GM12878 (cell line): ENCODE measurements at regions not wholly inside any gene's neighbourhood (a gene's known extent, or its start where the extent isn't known, plus 50 kb on each side); places are given as distances from the start of the nearest gene placed in this dataset.

Source experiments
- ATAC-seq: fragments of 200-7000 bp; cut with Tn5 transposase; 3 replicates; pipeline ENCODE4 v1.9.1; 2020; ENCODE audit warnings: mild to moderate bottlenecking, moderate library complexity
- BruUV-seq: library from RNA; stranded (reverse); fragments of 400-500 nt; replicated peaks from 2 replicates; lab custom pipeline; 2021; lab: Mats Ljungman, UMichigan
- CTCF ChIA-PET: fragments of 300-600 bp; sonication (Branson Sonifier 250); formaldehyde crosslinking; extraction: SDS; loops from one replicate; lab custom pipeline; 2021; ENCODE audit warnings: inconsistent platforms; lab: Yijun Ruan, JAX
- POLR2A ChIA-PET: fragments of 350-600 bp; formaldehyde crosslinking; extraction: SDS; loops from one replicate; lab custom pipeline; 2021; ENCODE audit warnings: inconsistent platforms; lab: Charles Lee
- RAD21 ChIA-PET: fragments of 300-600 bp; sonication (Branson Sonifier 250); formaldehyde crosslinking; loops from one replicate; lab custom pipeline; 2023; ENCODE audit warnings: antibody characterized with exemption; ENCODE audit not compliant: unreplicated experiment; lab: Charles Lee
- SMC1A ChIA-PET: fragments of 300-600 bp; sonication (Branson Sonifier 250); formaldehyde crosslinking; loops from one replicate; lab custom pipeline; 2023; ENCODE audit not compliant: unreplicated experiment, uncharacterized antibody; lab: Charles Lee
- DNase-seq: peaks from one replicate; pipeline ENCODE4 v3.0.0-alpha.2; 2011; ENCODE audit warnings: low read depth, low spot score
- FAIRE-seq: peaks from 3 replicates; lab custom pipeline; 2011; peaks lifted over from hg19 to GRCh38; lab: Jason Lieb, UNC
- H2AFZ ChIP-seq: 2 replicates; pipeline ENCODE4 v1.6.0; 2011; ENCODE audit warnings: low read depth, low read length, control low read depth; ENCODE audit not compliant: control insufficient read depth
- H3K27ac ChIP-seq: 2 replicates; pipeline ENCODE4 v1.5.1; 2011; ENCODE audit warnings: control low read depth; ENCODE audit not compliant: control insufficient read depth, insufficient read depth
- H3K27me3 ChIP-seq, 2 experiments: replicated peaks in 1 of 2; 2 replicates each; pipeline versions ENCODE4 v1.6.0 to v1.6.1; 2011; ENCODE audit warnings: low read length in 1 of 2; ENCODE audit not compliant: control insufficient read depth in 2 of 2, insufficient read depth in 2 of 2
- H3K36me3 ChIP-seq, 2 experiments: 2 replicates each; pipeline ENCODE4 v1.5.1; 2011; ENCODE audit warnings: low read length in 1 of 2; ENCODE audit not compliant: control insufficient read depth in 2 of 2, insufficient read depth in 2 of 2
- H3K4me1 ChIP-seq: 2 replicates; pipeline ENCODE4 v1.6.1; 2011; ENCODE audit warnings: mild to moderate bottlenecking, low read length, moderate library complexity, mixed read lengths; ENCODE audit not compliant: control insufficient read depth, insufficient read depth
- H3K4me2 ChIP-seq: 2 replicates; pipeline ENCODE4 v1.6.0; 2011; ENCODE audit warnings: control low read depth; ENCODE audit not compliant: control insufficient read depth, insufficient read depth
- H3K4me3 ChIP-seq: fragments of 200-600 bp; sonication (generic); 2 replicates; pipeline ENCODE4 v1.5.1; 2016
- H3K79me2 ChIP-seq: 2 replicates; pipeline ENCODE4 v1.6.0; 2011; ENCODE audit warnings: low read length; ENCODE audit not compliant: control insufficient read depth, insufficient read depth
- H3K9ac ChIP-seq: 2 replicates; pipeline ENCODE4 v1.8.0; 2011; ENCODE audit warnings: low read length, control low read depth, mixed read lengths; ENCODE audit not compliant: control insufficient read depth, insufficient read depth
- H3K9me3 ChIP-seq: replicated peaks from 3 replicates; pipeline ENCODE4 v1.5.1; 2011; ENCODE audit warnings: mild to moderate bottlenecking, low read length; ENCODE audit not compliant: control insufficient read depth, insufficient read depth
- H4K20me1 ChIP-seq: 2 replicates; pipeline ENCODE4 v1.6.0; 2011; ENCODE audit not compliant: control insufficient read depth, insufficient read depth
- CBFB ChIP-seq: IDR thresholded peaks from 2 replicates; pipeline ENCODE4 v1.6.1; 2016; ENCODE audit warnings: antibody characterized with exemption, low read depth
- CHD1 ChIP-seq: IDR thresholded peaks from 2 replicates; pipeline ENCODE4 v1.6.1; 2012; ENCODE audit warnings: low read depth, low read length, improper control_type of control experiment
- CHD2 ChIP-seq: IDR thresholded peaks from 2 replicates; pipeline ENCODE4 v1.6.1; 2011; ENCODE audit warnings: low read depth, low read length, improper control_type of control experiment, borderline replicate concordance
- EED ChIP-seq: sonication (generic); IDR thresholded peaks from 2 replicates; pipeline ENCODE4 v1.6.1; 2016; ENCODE audit warnings: antibody characterized with exemption, low read depth
- EGR1 ChIP-seq, 2 experiments: IDR thresholded peaks; 1 replicate in 1 of 2; 2 replicates in 1 of 2; pipeline ENCODE4 v1.6.1; 2011 to 2012; ENCODE audit warnings: low read depth in 2 of 2, low read length in 2 of 2, borderline replicate concordance in 1 of 2, mild to moderate bottlenecking in 1 of 2, moderate library complexity in 1 of 2
- IRF4 ChIP-seq: IDR thresholded peaks from 2 replicates; pipeline ENCODE4 v1.6.1; 2011; ENCODE audit warnings: low read depth, low read length
- IRF5 ChIP-seq: fragments of 450-650 bp; IDR thresholded peaks from 2 replicates; pipeline ENCODE4 v1.6.1; 2017; ENCODE audit warnings: borderline replicate concordance
- JUNB ChIP-seq: IDR thresholded peaks from 2 replicates; pipeline ENCODE4 v1.6.1; 2016; ENCODE audit warnings: antibody characterized with exemption, mild to moderate bottlenecking
- NFIC ChIP-seq: IDR thresholded peaks from 2 replicates; pipeline ENCODE4 v1.6.1; 2012; ENCODE audit warnings: low read depth, mild to moderate bottlenecking, inconsistent platforms, low read length, moderate library complexity
- SIN3A ChIP-seq: IDR thresholded peaks from 2 replicates; pipeline ENCODE4 v1.6.1; 2012; ENCODE audit warnings: low read depth, low read length, improper control_type of control experiment
- SIX5 ChIP-seq: IDR thresholded peaks from 2 replicates; pipeline ENCODE4 v1.6.1; 2011; ENCODE audit warnings: mild to moderate bottlenecking, low read depth, low read length, moderate library complexity; ENCODE audit not compliant: severe bottlenecking
- SP1 ChIP-seq: IDR thresholded peaks from one replicate; pipeline ENCODE4 v1.6.1; 2011; ENCODE audit warnings: low read depth, low read length
- SUPT20H ChIP-seq: IDR thresholded peaks from 2 replicates; pipeline ENCODE4 v1.6.1; 2011; ENCODE audit warnings: low read depth, mild to moderate bottlenecking, low read length, moderate library complexity, borderline replicate concordance; ENCODE audit not compliant: control insufficient read depth
- TCF12 ChIP-seq: IDR thresholded peaks from 2 replicates; pipeline ENCODE4 v1.6.1; 2011; ENCODE audit warnings: low read depth, mild to moderate bottlenecking, low read length
- ZNF207 ChIP-seq: fragments of 450-650 bp; IDR thresholded peaks from 2 replicates; pipeline ENCODE4 v1.6.1; 2014; ENCODE audit warnings: antibody characterized with exemption, mild to moderate bottlenecking, borderline replicate concordance
- ZNF24 ChIP-seq: fragments of 450-650 bp; IDR thresholded peaks from 2 replicates; pipeline ENCODE4 v1.6.1; 2017; ENCODE audit warnings: antibody characterized with exemption, mild to moderate bottlenecking
- ZNF592 ChIP-seq: fragments of 450-650 bp; IDR thresholded peaks from 2 replicates; pipeline ENCODE4 v1.6.1; 2017; ENCODE audit warnings: mild to moderate bottlenecking, moderate library complexity
- ZSCAN29 ChIP-seq: fragments of 450-650 bp; IDR thresholded peaks from 2 replicates; pipeline ENCODE4 v1.6.1; 2017; ENCODE audit warnings: mild to moderate bottlenecking, moderate library complexity
- WGBS: methylation state at CpG from one replicate; pipeline ENCODE4 v1.1.6; 2016; ENCODE audit warnings: low lambda C conversion rate; ENCODE audit not compliant: insufficient replicate concordance, insufficient coverage; ENCODE audit errors: missing lambda C conversion rate; 5-methylcytosine and 5-hydroxymethylcytosine counted together
- in situ Hi-C: fragments of 300-500 bp; cut with MboI; formaldehyde crosslinking; loops from 9 replicates; pipeline ENCODE4 v1.14.3; 2018; ENCODE audit warnings: mixed read lengths
- intact Hi-C: fragments of 100-400 bp; cut with micrococcal nuclease; formaldehyde crosslinking; loops from one replicate; pipeline ENCODE4 v1.14.2; 2022; ENCODE audit not compliant: unreplicated experiment

- in situ Hi-C loops = no loop called here
- BruUV-seq = no TSS peak
- RAD21 ChIA-PET = no interaction called here
Measured at GRCh38 chr2:57488061-57488460, 558.5 kb upstream of the VRK2 start.

GRCh38 chr2:57490741-57491140 lies 555.9 kb upstream of the VRK2 start:
- intact Hi-C loops = no loop called here
- H3K4me1 ChIP-seq = no peaks in the 10 kb centered on the region
- H2AFZ ChIP-seq = no peak overlapping the region
- no TSS peak for BruUV-seq
- ChIA-PET RAD21 (no interaction called here), CTCF (interaction anchor here (1.1 kb wide), 1 partner anchor 9 kb away, joined by 3 read pairs; no protein-coding TSS in a partner anchor), POLR2A (no interaction called here), SMC1A (no interaction called here)
- H3K9me3 ChIP-seq = no peaks in the 10 kb centered on the region
- FAIRE-seq (no peak), ATAC-seq (no peak), DNase-seq (no peak)
- in situ Hi-C loops = no loop called here
- H3K27me3 ChIP-seq = no peaks in the 10 kb centered on the region
- H3K9ac ChIP-seq = no peak overlapping the region
- H3K36me3 ChIP-seq = no peaks in the 10 kb centered on the region
- H3K4me3 ChIP-seq = no peak overlapping the region
- H3K27ac ChIP-seq = no peak overlapping the region
- no peak overlapping the region for H3K4me2 ChIP-seq
- no peaks in the 10 kb centered on the region for H4K20me1 ChIP-seq
- 0% methylated on average over 1 of the region's 1 CpG for WGBS
- H3K79me2 ChIP-seq = no peaks in the 10 kb centered on the region
- no peak for TF ChIP-seq ZNF24
- no peak for TF ChIP-seq CBFB
- no peak for TF ChIP-seq IRF4
- no peak for TF ChIP-seq TCF12
- TF ChIP-seq IRF5 = no peak
- no peak for TF ChIP-seq SIX5
- TF ChIP-seq CHD1 = no peak
- no peak for TF ChIP-seq SUPT20H
- no peak for TF ChIP-seq ZNF207
- no peak for TF ChIP-seq ZNF592
- no peak for TF ChIP-seq EED
- no peak for TF ChIP-seq ZSCAN29
- no peak for TF ChIP-seq SP1

More at GRCh38 chr2:57488061-57488460, 558.5 kb upstream of the VRK2 start:
- FAIRE-seq (no peak), DNase-seq (no peak), ATAC-seq (no peak)
- ChIA-PET POLR2A (no interaction called here), SMC1A (no interaction called here), CTCF (interaction anchor here (0.6 to 4.5 kb wide), 3 partner anchors 9 to 39 kb away, joined by 3 to 29 read pairs (median 4); no protein-coding TSS in a partner anchor)
- H3K9ac ChIP-seq = no peak overlapping the region
- H3K27ac ChIP-seq = no peak overlapping the region
- H3K4me3 ChIP-seq = no peak overlapping the region
- intact Hi-C loops = no loop called here
- no peaks in the 10 kb centered on the region for H3K79me2 ChIP-seq
- no peak overlapping the region for H3K4me2 ChIP-seq
- no peaks in the 10 kb centered on the region for H3K4me1 ChIP-seq
- H3K36me3 ChIP-seq = no peaks in the 10 kb centered on the region
- TF ChIP-seq NFIC (no peak), CHD2 (no peak), JUNB (no peak), SIN3A (no peak), EGR1 (IDR thresholded peaks at IDR 0.05; ENCODE audit: borderline replicate concordance in 1 of 2, low read depth in 2 of 2, low read length in 2 of 2) (no peak)
- H4K20me1 ChIP-seq = no peaks in the 10 kb centered on the region
- no peaks in the 10 kb centered on the region; a peak in 1 of 4 replicates for H3K27me3 ChIP-seq
- no peak overlapping the region for H2AFZ ChIP-seq
- H3K9me3 ChIP-seq = no peaks in the 10 kb centered on the region
